ENCODE measurements at regions not wholly inside any gene's neighbourhood (a gene's known extent, or its start where the extent isn't known, plus 50 kb on each side); places are given as distances from the start of the nearest gene placed in this dataset.
"Not testable (repeated sequence)": the region's sequence is repeated elsewhere in the genome, so short reads cannot be mapped to it uniquely, and the experiment has no call there.

GRCh38 chr6:84837068-84837866 lies 72.9 kb upstream of the TBX18 start:
- not testable (repeated sequence) for TF ChIP-seq CTCF, POLR2A, EP300 (IDR thresholded peaks at IDR 0.05)
